ENCODE measurements at regions not wholly inside any gene's neighbourhood (a gene's known extent, or its start where the extent isn't known, plus 50 kb on each side); places are given as distances from the start of the nearest gene placed in this dataset.

- TF ChIP-seq CTCF (IDR thresholded peaks at IDR 0.05) (no peak), POLR2A (IDR thresholded peaks at IDR 0.05) (no peak), POLR2AphosphoS5 (IDR thresholded peaks at IDR 0.05) (no peak), EP300 (IDR thresholded peaks at IDR 0.05) (no peak)
Observed at GRCh38 chr1:208868554-208868953, 624.4 kb upstream of the PLXNA2 start.
